ENCODE measurements at regions not wholly inside any gene's neighbourhood (a gene's known extent, or its start where the extent isn't known, plus 50 kb on each side); places are given as distances from the start of the nearest gene placed in this dataset.
A peak's percentile ranks its signal among the peaks of the same experiment; 100 is the strongest.

DNA sequence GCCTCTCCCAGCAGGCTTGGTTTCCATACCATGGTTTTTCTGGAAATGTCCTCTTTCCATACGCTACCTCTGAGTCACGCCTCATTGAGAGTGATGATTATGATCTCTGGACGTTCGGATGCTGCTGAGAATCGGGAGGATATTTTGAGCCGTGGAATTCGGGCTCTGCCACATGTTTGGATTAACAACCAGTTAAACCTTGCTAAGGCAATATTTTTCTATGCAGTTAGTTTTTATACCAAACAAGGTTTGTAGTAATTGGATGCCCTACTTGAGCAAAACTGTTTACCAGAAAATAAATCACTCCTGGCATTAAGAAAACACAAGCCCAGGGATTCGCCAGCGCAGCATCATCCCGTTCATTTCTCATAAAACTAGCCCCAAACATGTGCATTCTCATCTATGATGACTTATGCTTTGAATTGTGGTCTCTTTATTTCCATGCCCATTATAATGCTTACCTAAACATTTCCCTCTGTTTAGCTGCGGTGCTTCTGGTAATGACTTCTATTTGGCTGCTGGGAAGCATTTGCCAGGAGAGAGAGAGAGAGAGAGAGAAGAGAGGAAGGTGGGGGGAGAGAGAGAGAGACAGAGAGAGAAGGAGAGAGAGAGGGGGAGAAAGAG lies 198.9 kb downstream of the CLIC5 start:
- DNase-seq, result peak; percentile 26
- no peaks in the 10 kb centered on the region for H4K20me1 ChIP-seq (ENCODE audit: insufficient read depth, low read length)
- no peak overlapping the region for H4K5ac ChIP-seq (ENCODE audit: low read depth, low read length)
- no peaks in the 10 kb centered on the region for H3K36me3 ChIP-seq (ENCODE audit: control insufficient read depth, insufficient read depth, low read length)
- H2AK9ac ChIP-seq (replicated peaks; ENCODE audit: low read depth, low read length, poor library complexity), result no peak overlapping the region
- H2BK5ac ChIP-seq (ENCODE audit: low read depth, low read length, poor library complexity, severe bottlenecking), result no peak overlapping the region
- dilution Hi-C loops (cut with HindIII; ENCODE audit: low sequenced_read_pairs, unreplicated experiment), result no loop called here
- no peak overlapping the region for H3K23ac ChIP-seq (ENCODE audit: low read depth, low read length)
- no peaks in the 10 kb centered on the region for H3K79me1 ChIP-seq (ENCODE audit: low read depth in 1 of 2, low read length in 2 of 2)
- ChIA-PET CTCF (interaction anchor here (0.5 kb wide), 1 partner anchor 160 kb away, joined by 3 read pairs; no protein-coding TSS in a partner anchor), POLR2A (ENCODE audit: unreplicated experiment) (no interaction called here)
- no peak overlapping the region for H3K56ac ChIP-seq (ENCODE audit: extremely low read depth, insufficient read depth, low read length)
- H3K18ac ChIP-seq (ENCODE audit: low read depth, low read length), result no peak overlapping the region
- no peak overlapping the region for H4K91ac ChIP-seq (ENCODE audit: insufficient read depth, low read depth, low read length)
- H2BK15ac ChIP-seq (ENCODE audit: low read depth, low read length), result no peak overlapping the region
- peak; percentile 62 for ATAC-seq (ENCODE audit: low read depth)
- no peak overlapping the region for H3K4me3 ChIP-seq (ENCODE audit: insufficient read depth, low read depth, low read length)
- no peak overlapping the region; the same call in 1 of the 2 replicates for H3K4ac ChIP-seq (ENCODE audit: low read depth, low read length)
- no peak overlapping the region for H2BK120ac ChIP-seq (ENCODE audit: low read depth, low read length)
- WGBS, 2 experiments (ENCODE audit: extremely low coverage in 2 of 2, insufficient read length in 1 of 2), result no CpG with 5 or more reads among the region's 11 CpGs
- no peak overlapping the region for H2AK5ac ChIP-seq (ENCODE audit: low read depth, low read length)
- no peak overlapping the region for H3K9ac ChIP-seq (ENCODE audit: low read depth, low read length)
- H2BK20ac ChIP-seq (ENCODE audit: low read depth, low read length), result no peak overlapping the region
- no peak overlapping the region for H2AFZ ChIP-seq (replicated peaks; ENCODE audit: low read length, poor library complexity)
- no peaks in the 10 kb centered on the region for H3K9me1 ChIP-seq (ENCODE audit: insufficient read depth, low read length)
- H3K27ac ChIP-seq (ENCODE audit: insufficient read depth, low read length), result no peak overlapping the region
- intact Hi-C loops (cut with micrococcal nuclease), result no loop called here
- H4K8ac ChIP-seq (ENCODE audit: low read depth in 2 of 2, low read length in 2 of 2), result no peak overlapping the region
- in situ Hi-C loops (cut with MboI; ENCODE audit: low sequenced_read_pairs), result no loop called here
- no peaks in the 10 kb centered on the region; the same call in 1 of the 2 replicates for H3K4me1 ChIP-seq (ENCODE audit: control insufficient read depth, insufficient read depth, low read length)
- BruUV-seq (replicated peaks), result no TSS peak
- TF ChIP-seq MAFK (IDR thresholded peaks at IDR 0.05; ENCODE audit: low read depth, low read length) (no peak), NFE2L2 (IDR thresholded peaks at IDR 0.05; ENCODE audit: low read depth, low read length) (no peak), POLR2A (IDR thresholded peaks at IDR 0.05; ENCODE audit: low read depth, low read length) (no peak), RCOR1 (IDR thresholded peaks at IDR 0.05; ENCODE audit: insufficient replicate concordance, low read length) (no peak), CEBPB (IDR thresholded peaks at IDR 0.05; ENCODE audit: low read depth, low read length) (no peak), BHLHE40 (IDR thresholded peaks at IDR 0.05; ENCODE audit: low read depth, low read length) (no peak), FOS (IDR thresholded peaks at IDR 0.05; ENCODE audit: low read depth, low read length) (no peak), RAD21 (IDR thresholded peaks at IDR 0.05; ENCODE audit: low read length) (no peak), MAZ (IDR thresholded peaks at IDR 0.05; ENCODE audit: borderline replicate concordance, low read depth, low read length) (no peak)
- TF ChIP-seq, protein P1, sequence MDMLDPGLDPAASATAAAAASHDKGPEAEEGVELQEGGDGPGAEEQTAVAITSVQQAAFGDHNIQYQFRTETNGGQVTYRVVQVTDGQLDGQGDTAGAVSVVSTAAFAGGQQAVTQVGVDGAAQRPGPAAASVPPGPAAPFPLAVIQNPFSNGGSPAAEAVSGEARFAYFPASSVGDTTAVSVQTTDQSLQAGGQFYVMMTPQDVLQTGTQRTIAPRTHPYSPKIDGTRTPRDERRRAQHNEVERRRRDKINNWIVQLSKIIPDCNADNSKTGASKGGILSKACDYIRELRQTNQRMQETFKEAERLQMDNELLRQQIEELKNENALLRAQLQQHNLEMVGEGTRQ (IDR thresholded peaks at IDR 0.05; ENCODE audit: low read depth, low read length), result no peak
- TF ChIP-seq, protein P2, sequence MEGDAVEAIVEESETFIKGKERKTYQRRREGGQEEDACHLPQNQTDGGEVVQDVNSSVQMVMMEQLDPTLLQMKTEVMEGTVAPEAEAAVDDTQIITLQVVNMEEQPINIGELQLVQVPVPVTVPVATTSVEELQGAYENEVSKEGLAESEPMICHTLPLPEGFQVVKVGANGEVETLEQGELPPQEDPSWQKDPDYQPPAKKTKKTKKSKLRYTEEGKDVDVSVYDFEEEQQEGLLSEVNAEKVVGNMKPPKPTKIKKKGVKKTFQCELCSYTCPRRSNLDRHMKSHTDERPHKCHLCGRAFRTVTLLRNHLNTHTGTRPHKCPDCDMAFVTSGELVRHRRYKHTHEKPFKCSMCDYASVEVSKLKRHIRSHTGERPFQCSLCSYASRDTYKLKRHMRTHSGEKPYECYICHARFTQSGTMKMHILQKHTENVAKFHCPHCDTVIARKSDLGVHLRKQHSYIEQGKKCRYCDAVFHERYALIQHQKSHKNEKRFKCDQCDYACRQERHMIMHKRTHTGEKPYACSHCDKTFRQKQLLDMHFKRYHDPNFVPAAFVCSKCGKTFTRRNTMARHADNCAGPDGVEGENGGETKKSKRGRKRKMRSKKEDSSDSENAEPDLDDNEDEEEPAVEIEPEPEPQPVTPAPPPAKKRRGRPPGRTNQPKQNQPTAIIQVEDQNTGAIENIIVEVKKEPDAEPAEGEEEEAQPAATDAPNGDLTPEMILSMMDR (conservative IDR thresholded peaks at IDR 0.05; ENCODE audit: low read depth, low read length), result no peak
- H3K9me3 ChIP-seq (ENCODE audit: control insufficient read depth, insufficient read depth, low read length), result no peaks in the 10 kb centered on the region
- H3K4me2 ChIP-seq (ENCODE audit: low read depth, low read length), result peak overlapping the region; percentile 46
- no peak overlapping the region for H3K14ac ChIP-seq (replicated peaks; ENCODE audit: low read depth, low read length)
- peaks cover 16% of the 10 kb centered on the region for H3K27me3 ChIP-seq (ENCODE audit: control insufficient read depth, insufficient read depth, low read length)
